C4-2B (cell line): ENCODE measurements at regions not wholly inside any gene's neighbourhood (a gene's known extent, or its start where the extent isn't known, plus 50 kb on each side); places are given as distances from the start of the nearest gene placed in this dataset.

ENCODE experiments used
- H3K27ac ChIP-seq: fragments of 450-650 bp; 2 replicates; pipeline ENCODE4 v1.5.1; 2017
- ZFX ChIP-seq: fragments of 450-650 bp; IDR thresholded peaks from 2 replicates; pipeline ENCODE4 v1.6.1; 2017
- TF ChIP-seq, protein P1 (sequence below): fragments of 450-650 bp; conservative IDR thresholded peaks from 2 replicates; pipeline ENCODE4 v1.5.1; 2017; ENCODE audit warnings: mild to moderate bottlenecking

DNA sequence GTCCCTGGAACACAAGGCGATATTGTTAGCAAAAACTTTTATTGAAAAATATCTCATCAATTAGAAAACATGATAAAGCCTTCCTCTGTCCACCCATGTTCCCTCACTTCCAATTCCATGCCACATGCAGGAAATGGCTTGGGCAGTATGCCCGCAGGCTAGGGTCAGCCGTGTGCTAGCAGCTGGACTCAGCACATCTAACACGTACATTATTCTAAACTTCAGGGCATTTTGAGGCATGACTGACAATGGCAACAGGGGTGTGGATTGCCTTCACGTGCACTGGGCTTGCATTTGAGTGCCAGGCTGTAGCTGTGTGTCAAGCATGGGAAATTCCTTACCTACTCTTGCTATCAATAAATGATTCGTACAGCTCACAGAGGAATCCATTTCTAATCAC lies 642.1 kb downstream of the INHBA start:
- H3K27ac ChIP-seq = no peak overlapping the region
- TF ChIP-seq, protein P1, sequence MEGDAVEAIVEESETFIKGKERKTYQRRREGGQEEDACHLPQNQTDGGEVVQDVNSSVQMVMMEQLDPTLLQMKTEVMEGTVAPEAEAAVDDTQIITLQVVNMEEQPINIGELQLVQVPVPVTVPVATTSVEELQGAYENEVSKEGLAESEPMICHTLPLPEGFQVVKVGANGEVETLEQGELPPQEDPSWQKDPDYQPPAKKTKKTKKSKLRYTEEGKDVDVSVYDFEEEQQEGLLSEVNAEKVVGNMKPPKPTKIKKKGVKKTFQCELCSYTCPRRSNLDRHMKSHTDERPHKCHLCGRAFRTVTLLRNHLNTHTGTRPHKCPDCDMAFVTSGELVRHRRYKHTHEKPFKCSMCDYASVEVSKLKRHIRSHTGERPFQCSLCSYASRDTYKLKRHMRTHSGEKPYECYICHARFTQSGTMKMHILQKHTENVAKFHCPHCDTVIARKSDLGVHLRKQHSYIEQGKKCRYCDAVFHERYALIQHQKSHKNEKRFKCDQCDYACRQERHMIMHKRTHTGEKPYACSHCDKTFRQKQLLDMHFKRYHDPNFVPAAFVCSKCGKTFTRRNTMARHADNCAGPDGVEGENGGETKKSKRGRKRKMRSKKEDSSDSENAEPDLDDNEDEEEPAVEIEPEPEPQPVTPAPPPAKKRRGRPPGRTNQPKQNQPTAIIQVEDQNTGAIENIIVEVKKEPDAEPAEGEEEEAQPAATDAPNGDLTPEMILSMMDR = no peak
- no peak for TF ChIP-seq ZFX

DNA sequence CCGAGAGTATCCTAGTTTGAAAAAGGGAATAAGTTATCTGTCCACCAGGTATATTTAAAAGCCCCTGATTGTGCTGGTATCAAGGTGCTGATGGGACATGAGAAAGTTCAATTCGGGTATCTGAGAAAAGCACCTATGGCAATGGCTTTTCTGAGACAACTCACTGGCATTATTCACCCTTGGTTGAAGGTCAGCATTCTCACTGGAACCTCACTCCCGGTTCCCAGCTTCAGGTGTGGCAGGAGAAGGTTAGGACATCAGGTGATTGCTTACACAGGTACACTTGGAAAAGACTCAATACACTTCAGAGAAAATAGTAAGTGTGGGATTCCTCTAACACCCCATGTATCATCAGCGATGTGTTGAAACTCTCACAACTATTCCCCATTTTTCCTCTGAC lies 643.1 kb downstream of the INHBA start:
- no peak overlapping the region; the same call in 1 of the 2 replicates for H3K27ac ChIP-seq
- TF ChIP-seq, protein P1 = no peak
- TF ChIP-seq ZFX = no peak

DNA sequence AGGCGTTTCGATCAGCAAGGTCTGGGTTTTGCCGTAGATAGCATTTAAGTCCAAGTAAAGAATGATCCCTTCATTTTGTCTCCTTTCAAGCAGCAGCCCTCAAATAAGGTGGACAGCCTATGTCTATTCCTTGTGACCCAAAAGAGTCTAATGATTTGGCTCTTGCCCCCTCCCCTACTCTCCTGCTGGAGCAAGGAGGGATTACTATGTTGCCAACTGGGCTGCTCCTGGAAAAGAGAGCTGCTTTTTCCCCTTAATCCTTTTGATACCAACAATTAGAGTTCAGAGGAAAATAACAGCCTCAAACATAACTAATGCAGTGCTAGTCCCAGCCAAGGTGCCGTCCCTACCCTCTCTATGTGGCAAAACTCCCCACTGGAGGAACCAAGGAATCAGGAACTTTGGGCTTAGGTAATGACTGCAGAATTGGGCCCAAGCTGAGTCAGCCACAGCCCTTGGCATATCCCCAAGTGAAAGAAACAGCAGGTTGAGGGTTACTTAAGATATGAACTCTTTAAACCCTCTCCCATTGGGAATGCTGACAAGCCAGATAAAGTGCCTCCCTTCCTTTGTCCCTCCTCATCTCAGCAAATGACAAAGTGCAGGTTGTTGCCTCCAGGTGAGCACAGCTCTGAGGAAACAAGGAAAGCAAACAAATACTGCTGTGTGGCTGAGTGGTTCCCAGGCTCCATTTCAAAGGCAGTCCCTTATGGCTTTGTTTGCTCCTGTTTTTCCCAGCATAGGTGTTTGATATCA lies 643.7 kb downstream of the INHBA start:
- TF ChIP-seq, protein P1 = no peak
- TF ChIP-seq ZFX = no peak
- peak overlapping the region; percentile 0; the same call in 1 of the 2 replicates for H3K27ac ChIP-seq

DNA sequence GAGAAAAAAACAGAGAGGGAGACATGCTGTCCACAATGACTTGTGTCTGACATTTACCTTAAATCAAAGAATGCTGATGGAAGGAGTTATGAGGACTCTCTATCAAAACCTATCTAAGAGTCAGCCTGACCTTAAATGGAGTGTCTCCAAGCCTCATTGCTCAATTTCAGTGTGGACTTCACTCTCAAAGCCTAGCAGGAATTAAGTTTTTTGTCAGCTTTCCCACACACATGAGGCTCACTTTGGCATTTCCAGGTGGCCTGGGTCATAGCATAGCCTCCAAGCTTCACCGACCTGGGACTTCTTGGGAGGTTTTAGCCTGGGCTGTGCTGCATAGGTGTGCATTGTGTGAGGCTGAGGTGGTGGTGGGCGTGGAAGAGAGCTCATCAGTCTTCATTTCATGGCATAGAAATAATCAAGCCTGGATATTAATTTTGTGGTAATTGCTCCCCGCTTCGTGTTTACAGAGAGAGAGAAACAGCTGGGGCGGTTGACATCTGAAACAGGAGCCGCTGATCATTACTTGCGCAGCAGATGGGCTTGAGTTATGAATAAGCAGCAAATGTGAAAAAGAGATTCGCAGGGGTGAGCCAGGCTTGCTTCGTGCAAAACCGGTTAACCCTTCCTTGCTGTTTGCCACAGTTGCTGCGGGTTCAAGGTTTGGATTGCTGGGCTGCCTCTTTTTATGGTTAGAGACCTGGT lies 647.8 kb downstream of the INHBA start:
- TF ChIP-seq, protein P1 = no peak
- no peak for TF ChIP-seq ZFX
- H3K27ac ChIP-seq = no peak overlapping the region

DNA sequence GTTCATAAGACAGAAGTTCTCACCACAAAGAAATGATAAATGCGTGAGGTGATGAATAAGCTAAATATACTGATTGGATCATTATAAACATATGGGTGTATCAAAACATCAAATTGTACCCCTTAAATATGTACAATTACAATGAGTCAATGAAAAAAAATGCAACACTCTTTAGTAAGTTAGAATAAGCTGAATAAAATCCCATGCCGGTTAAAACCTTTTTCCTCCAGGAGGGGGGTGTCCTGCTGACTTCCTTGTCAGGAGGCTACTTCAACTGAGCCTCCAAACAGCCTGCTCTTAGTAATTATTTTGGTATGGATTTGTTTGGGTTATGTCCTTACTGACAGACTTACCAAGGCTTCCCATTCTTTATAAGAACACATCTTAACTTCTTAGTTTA lies 649.1 kb downstream of the INHBA start:
- H3K27ac ChIP-seq = no peak overlapping the region
- TF ChIP-seq ZFX = no peak
- TF ChIP-seq, protein P1 = no peak

DNA sequence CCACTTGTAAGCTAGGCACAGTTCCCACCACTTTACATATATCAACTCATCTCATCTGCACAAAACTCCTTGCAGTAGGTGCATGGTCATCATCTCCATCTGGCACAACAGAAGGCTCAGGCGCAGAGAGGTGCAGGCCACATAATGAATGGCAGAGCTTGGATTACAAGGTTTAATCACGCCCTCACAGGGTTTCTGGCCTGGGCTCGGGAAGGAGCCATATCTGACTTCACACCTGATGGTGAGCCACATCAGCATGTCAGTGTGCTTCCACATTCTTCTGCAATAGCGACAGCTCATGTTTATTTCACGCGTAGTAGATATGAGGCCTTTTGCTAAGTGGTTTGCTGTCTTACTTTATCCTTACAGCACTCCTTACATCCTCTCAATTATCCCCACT lies 650.2 kb downstream of the INHBA start:
- TF ChIP-seq, protein P1 = no peak
- no peak for TF ChIP-seq ZFX
- H3K27ac ChIP-seq = no peak overlapping the region

DNA sequence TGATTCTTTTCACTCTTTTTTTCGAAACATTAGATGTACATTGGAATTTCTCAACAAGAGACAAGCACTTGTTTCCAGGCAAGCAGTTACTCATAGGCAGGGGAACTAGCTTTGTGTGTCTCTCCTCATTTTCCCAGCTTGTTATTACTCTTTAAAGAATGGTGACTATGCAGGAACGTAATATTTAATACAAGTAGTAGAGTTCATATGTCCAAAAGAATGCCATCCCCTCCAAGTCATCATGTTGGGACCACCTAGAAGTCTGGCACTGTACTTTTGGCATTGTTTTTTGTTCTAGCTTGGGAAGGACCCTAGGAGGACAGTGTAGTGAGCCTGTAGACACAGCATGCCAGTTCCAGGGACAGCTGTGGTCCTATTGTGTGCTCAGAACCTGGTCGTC lies 650.7 kb downstream of the INHBA start:
- TF ChIP-seq, protein P1 = no peak
- no peak for TF ChIP-seq ZFX
- no peak overlapping the region for H3K27ac ChIP-seq
